Chondrocyte (in vitro differentiated cells): ENCODE measurements at regions not wholly inside any gene's neighbourhood (a gene's known extent, or its start where the extent isn't known, plus 50 kb on each side); places are given as distances from the start of the nearest gene placed in this dataset.

Source experiments
- DNase-seq: peaks from one replicate; pipeline ENCODE4 v3.0.0; 2021; ENCODE audit warnings: mixed read lengths, low spot score
- H3K27ac Mint-ChIP-seq: one replicate; pipeline ENCODE4 v1.8.0; 2021; ENCODE audit warnings: mild to moderate bottlenecking, moderate library complexity, mixed read lengths; ENCODE audit not compliant: unreplicated experiment
- H3K27me3 Mint-ChIP-seq: 2 replicates; pipeline ENCODE4 v1.8.0; 2021; ENCODE audit warnings: low read depth, mixed read lengths
- H3K36me3 Mint-ChIP-seq: 2 replicates; pipeline ENCODE4 v1.8.0; 2021; ENCODE audit warnings: low read depth, mixed read lengths
- H3K4me1 Mint-ChIP-seq: 2 replicates; pipeline ENCODE4 v1.8.0; 2021; ENCODE audit warnings: low read depth, mild to moderate bottlenecking, mixed read lengths
- H3K4me3 Mint-ChIP-seq: one replicate; pipeline ENCODE4 v1.8.0; 2021; ENCODE audit warnings: mild to moderate bottlenecking, moderate library complexity, mixed read lengths; ENCODE audit not compliant: unreplicated experiment
- H3K9me3 Mint-ChIP-seq: 2 replicates; pipeline ENCODE4 v1.8.0; 2021; ENCODE audit warnings: low read depth, mixed read lengths
- TF ChIP-seq, protein P1 (sequence below): fragments of 200-600 bp; sonication (generic); IDR thresholded peaks from 2 replicates; pipeline ENCODE4 v1.5.0; 2021; ENCODE audit warnings: antibody characterized with exemption, mild to moderate bottlenecking, moderate library complexity

DNA sequence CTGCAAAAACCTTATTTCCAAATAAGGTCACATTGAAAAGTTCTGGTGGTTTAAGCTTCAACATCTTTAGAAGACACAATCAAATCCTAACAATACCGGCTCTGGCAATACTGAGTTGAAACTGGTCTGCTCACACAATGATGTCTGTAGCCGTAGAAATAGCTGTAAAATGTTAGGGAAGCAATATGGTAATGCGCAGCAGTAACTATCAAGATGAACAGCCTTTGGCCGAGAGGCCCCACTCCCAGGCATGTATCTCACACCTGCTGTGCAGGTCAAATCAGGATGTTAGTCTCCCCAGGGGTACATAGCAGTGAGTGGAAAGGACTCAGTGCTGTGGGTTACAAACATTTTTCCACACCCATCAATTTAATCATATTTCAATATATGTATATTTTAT is 207.1 kb downstream of the KATNAL1 start:
- Mint-ChIP-seq H3K4me3 (no peak overlapping the region), H3K27me3 (no peaks in the 10 kb centered on the region), H3K36me3 (no peaks in the 10 kb centered on the region), H3K9me3 (no peaks in the 10 kb centered on the region), H3K4me1 (peaks cover 8% of the 10 kb centered on the region), H3K27ac (no peak overlapping the region)
- TF ChIP-seq, protein P1, sequence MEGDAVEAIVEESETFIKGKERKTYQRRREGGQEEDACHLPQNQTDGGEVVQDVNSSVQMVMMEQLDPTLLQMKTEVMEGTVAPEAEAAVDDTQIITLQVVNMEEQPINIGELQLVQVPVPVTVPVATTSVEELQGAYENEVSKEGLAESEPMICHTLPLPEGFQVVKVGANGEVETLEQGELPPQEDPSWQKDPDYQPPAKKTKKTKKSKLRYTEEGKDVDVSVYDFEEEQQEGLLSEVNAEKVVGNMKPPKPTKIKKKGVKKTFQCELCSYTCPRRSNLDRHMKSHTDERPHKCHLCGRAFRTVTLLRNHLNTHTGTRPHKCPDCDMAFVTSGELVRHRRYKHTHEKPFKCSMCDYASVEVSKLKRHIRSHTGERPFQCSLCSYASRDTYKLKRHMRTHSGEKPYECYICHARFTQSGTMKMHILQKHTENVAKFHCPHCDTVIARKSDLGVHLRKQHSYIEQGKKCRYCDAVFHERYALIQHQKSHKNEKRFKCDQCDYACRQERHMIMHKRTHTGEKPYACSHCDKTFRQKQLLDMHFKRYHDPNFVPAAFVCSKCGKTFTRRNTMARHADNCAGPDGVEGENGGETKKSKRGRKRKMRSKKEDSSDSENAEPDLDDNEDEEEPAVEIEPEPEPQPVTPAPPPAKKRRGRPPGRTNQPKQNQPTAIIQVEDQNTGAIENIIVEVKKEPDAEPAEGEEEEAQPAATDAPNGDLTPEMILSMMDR: no peak
- DNase-seq: no peak

DNA sequence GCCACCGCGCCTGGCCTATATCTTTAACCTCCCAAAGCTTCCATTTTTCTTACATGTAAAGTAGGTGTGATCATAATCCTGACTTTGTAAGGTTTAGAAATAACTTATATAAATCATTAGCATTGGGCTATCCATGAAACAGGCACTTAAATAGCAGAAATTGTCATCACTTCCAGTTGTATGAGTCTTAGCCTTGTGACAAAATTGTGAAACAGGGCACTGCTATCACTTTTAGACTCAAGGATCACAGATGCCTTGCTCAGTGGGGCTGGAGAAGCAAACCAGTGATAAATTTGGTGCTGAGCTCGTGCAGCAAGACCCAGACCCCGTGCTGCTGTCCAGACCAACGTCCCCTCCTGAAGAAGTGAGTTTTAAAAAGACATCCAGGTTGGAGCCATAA is 209.7 kb downstream of the KATNAL1 start:
- no peaks in the 10 kb centered on the region for H3K4me1 Mint-ChIP-seq
- H3K27ac Mint-ChIP-seq: no peak overlapping the region
- H3K4me3 Mint-ChIP-seq: no peak overlapping the region
- TF ChIP-seq, protein P1: no peak
- H3K9me3 Mint-ChIP-seq: no peaks in the 10 kb centered on the region
- H3K27me3 Mint-ChIP-seq: peaks cover 7% of the 10 kb centered on the region
- DNase-seq: no peak
- H3K36me3 Mint-ChIP-seq: no peaks in the 10 kb centered on the region

DNA sequence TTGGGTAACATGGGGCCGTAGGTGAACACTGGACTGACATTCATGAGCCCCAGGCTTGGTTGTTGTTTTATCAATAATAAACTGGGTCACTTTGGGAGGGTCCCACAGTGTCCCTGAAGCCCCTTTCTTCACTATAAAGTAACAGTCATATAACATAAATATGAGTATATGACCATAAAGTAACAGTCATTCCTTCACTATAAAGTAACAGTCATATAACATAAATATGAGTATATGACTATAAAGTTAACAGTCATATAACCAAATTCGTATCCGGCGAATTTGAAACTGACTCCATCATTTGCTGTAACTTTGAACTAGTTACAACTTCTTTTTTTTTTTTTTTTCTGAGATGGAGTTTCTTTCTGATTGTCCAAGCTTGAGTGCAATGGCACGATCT is 210.3 kb downstream of the KATNAL1 start:
- Mint-ChIP-seq H3K27me3 (peaks cover 8% of the 10 kb centered on the region), H3K36me3 (no peaks in the 10 kb centered on the region), H3K27ac (no peak overlapping the region), H3K4me3 (no peak overlapping the region), H3K4me1 (no peaks in the 10 kb centered on the region), H3K9me3 (no peaks in the 10 kb centered on the region)
- no peak for DNase-seq
- TF ChIP-seq, protein P1: no peak

DNA sequence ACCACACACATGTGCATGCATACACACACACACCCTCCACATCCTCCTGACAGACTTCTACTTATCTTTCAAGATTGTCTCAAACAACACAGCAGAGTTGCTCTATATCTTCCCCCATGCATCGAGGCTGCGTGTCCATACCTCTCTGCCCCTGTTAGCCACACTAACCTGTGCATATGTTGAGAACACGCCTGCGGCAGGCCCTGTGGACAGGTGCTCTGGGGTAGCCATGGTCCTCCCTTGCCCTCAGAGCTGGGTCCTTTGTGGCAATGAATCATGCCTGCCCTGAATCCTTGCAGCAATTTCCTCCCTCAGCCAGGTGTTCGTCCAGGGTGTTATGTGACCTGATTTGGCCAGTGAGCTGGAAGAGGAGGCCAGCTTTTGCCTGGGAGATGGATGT is 213.3 kb downstream of the KATNAL1 start:
- Mint-ChIP-seq H3K27ac (no peak overlapping the region), H3K36me3 (no peaks in the 10 kb centered on the region), H3K27me3 (peaks cover 10% of the 10 kb centered on the region), H3K4me3 (no peak overlapping the region), H3K4me1 (no peaks in the 10 kb centered on the region), H3K9me3 (no peaks in the 10 kb centered on the region)
- TF ChIP-seq, protein P1: no peak
- DNase-seq: no peak

DNA sequence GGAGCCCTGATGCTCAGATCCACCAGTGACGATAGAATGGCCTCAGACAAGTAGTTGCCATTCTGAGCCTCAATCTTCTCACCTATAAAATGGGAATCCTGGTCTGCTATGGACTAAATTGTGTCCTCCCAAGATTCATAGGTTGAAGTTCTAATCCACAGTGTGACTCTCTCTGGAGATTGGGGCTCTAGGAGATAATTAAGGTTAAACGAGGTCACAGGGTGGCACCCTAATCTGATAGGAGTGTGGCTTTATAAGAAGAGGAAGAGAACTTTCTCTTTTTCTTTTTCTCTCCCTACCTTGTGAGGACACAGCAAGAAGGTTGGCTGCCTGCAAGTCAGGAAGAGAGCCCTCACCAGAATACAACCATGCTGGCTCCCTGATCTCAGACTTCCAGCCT is 214.1 kb downstream of the KATNAL1 start:
- no peaks in the 10 kb centered on the region for H3K9me3 Mint-ChIP-seq
- H3K4me3 Mint-ChIP-seq: no peak overlapping the region
- H3K27me3 Mint-ChIP-seq: peaks cover 10% of the 10 kb centered on the region
- H3K27ac Mint-ChIP-seq: no peak overlapping the region
- TF ChIP-seq, protein P1: no peak
- no peak for DNase-seq
- H3K36me3 Mint-ChIP-seq: no peaks in the 10 kb centered on the region
- H3K4me1 Mint-ChIP-seq: no peaks in the 10 kb centered on the region
